GM19324 (cell line): ENCODE measurements at regions not wholly inside any gene's neighbourhood (a gene's known extent, or its start where the extent isn't known, plus 50 kb on each side); places are given as distances from the start of the nearest gene placed in this dataset.
A peak's percentile ranks its signal among the peaks of the same experiment; 100 is the strongest.

ENCODE experiments used
- ATAC-seq: cut with Tn5 transposase; IDR thresholded peaks from one replicate; pipeline ENCODE4 v1.9.1; 2021; ENCODE audit warnings: mild to moderate bottlenecking, moderate library complexity; ENCODE audit not compliant: unreplicated experiment, low FRiP score

GRCh38 chr7:136053689-136054485 is 76.7 kb upstream of the MTPN start:
- no peak for ATAC-seq

- ATAC-seq, result no peak
These were observed 74.2 kb upstream of the MTPN start for GRCh38 chr7:136051203-136051928.

- ATAC-seq, result no peak
These were observed 73.3 kb upstream of the MTPN start for GRCh38 chr7:136050462-136050847.

GRCh38 chr7:136049818-136050461 is 72.8 kb upstream of the MTPN start:
- no peak for ATAC-seq

- ATAC-seq, result no peak
These were observed 72.0 kb upstream of the MTPN start for GRCh38 chr7:136049117-136049516.

- no peak for ATAC-seq
These were observed 69.4 kb upstream of the MTPN start for GRCh38 chr7:136046548-136046947.

GRCh38 chr7:136045992-136046391 is 68.8 kb upstream of the MTPN start:
- ATAC-seq, result no peak

- no peak for ATAC-seq
These were observed 68.0 kb upstream of the MTPN start for GRCh38 chr7:136045181-136045580.

- no peak for ATAC-seq
These were observed 62.6 kb upstream of the MTPN start for GRCh38 chr7:136039577-136040345.

GRCh38 chr7:136036336-136036735 is 59.2 kb upstream of the MTPN start:
- ATAC-seq, result no peak

GRCh38 chr7:136034132-136034531 is 57.0 kb upstream of the MTPN start:
- no peak for ATAC-seq

- no peak for ATAC-seq
These were observed 56.4 kb upstream of the MTPN start for GRCh38 chr7:136033413-136034031.

GRCh38 chr7:136030867-136031318 is 53.7 kb upstream of the MTPN start:
- peak; percentile 45 for ATAC-seq

GRCh38 chr7:136030330-136030729 is 53.2 kb upstream of the MTPN start:
- no peak for ATAC-seq

GRCh38 chr7:136027160-136027559 is 50.0 kb upstream of the MTPN start:
- ATAC-seq, result no peak
